ENCODE measurements at regions not wholly inside any gene's neighbourhood (a gene's known extent, or its start where the extent isn't known, plus 50 kb on each side); places are given as distances from the start of the nearest gene placed in this dataset.

- TF ChIP-seq POLR2A (IDR thresholded peaks at IDR 0.05; ENCODE audit: borderline replicate concordance, extremely low read depth, insufficient read depth, insufficient read length) = no peak
- no peak for TF ChIP-seq CTCF (IDR thresholded peaks at IDR 0.05 in 2 of 3, conservative IDR thresholded peaks at IDR 0.05 in 1 of 3; ENCODE audit: borderline replicate concordance in 1 of 3, insufficient read depth in 1 of 3, low read depth in 2 of 3, low read length in 2 of 3)
- no peak for TF ChIP-seq EGR1 (IDR thresholded peaks at IDR 0.05; ENCODE audit: low read depth)
- no peak for TF ChIP-seq ZBTB33 (IDR thresholded peaks at IDR 0.05; ENCODE audit: extremely low read depth, insufficient replicate concordance, low read length)
- no peak for TF ChIP-seq SP1 (IDR thresholded peaks at IDR 0.05; ENCODE audit: low read depth)
- TF ChIP-seq TCF7L2 (IDR thresholded peaks at IDR 0.05; ENCODE audit: borderline replicate concordance, extremely low read depth, insufficient read depth, insufficient read length) = no peak
- TF ChIP-seq SIN3A (IDR thresholded peaks at IDR 0.05; ENCODE audit: low read depth) = no peak
- TF ChIP-seq YY1 (IDR thresholded peaks at IDR 0.05; ENCODE audit: extremely low read depth, insufficient replicate concordance, low read depth, low read length) = no peak
- TF ChIP-seq ELF1 (IDR thresholded peaks at IDR 0.05; ENCODE audit: borderline replicate concordance, low read depth) = no peak
Measured at GRCh38 chr2:103879101-103879500, 974.8 kb upstream of the POU3F3 start.
